A673 (cell line): ENCODE measurements at regions not wholly inside any gene's neighbourhood (a gene's known extent, or its start where the extent isn't known, plus 50 kb on each side); places are given as distances from the start of the nearest gene placed in this dataset.

Experiments
- BruUV-seq: library from RNA; stranded (reverse); fragments of 400-500 nt; replicated peaks from 2 replicates; lab custom pipeline; 2021; lab: Mats Ljungman, UMichigan
- CTCF ChIA-PET: fragments of 300-600 bp; sonication (Branson Sonifier 250); formaldehyde crosslinking; loops from one replicate; lab custom pipeline; 2022; ENCODE audit warnings: antibody characterized with exemption; lab: Charles Lee
- POLR2A ChIA-PET: fragments of 300-600 bp; sonication (Branson Sonifier 250); formaldehyde crosslinking; loops from one replicate; lab custom pipeline; 2022; ENCODE audit warnings: antibody characterized with exemption; ENCODE audit not compliant: low non-redundant PET; lab: Charles Lee
- DNase-seq: peaks from one replicate; pipeline ENCODE4 v3.0.0-alpha.2; 2015; ENCODE audit warnings: low spot score
- H3K27ac ChIP-seq: fragments of 200-600 bp; sonication (generic); 2 replicates; pipeline ENCODE4 v1.5.1; 2016; ENCODE audit warnings: mixed run types, low read depth, mild to moderate bottlenecking, mixed read lengths, antibody characterized with exemption, low read length; ENCODE audit not compliant: poor library complexity, severe bottlenecking
- H3K27me3 ChIP-seq: fragments of 200-600 bp; sonication (generic); replicated peaks from 2 replicates; pipeline ENCODE4 v1.6.1; 2017; ENCODE audit warnings: mixed run types, low read depth, mild to moderate bottlenecking, mixed read lengths, antibody characterized with exemption, low read length; ENCODE audit not compliant: insufficient read depth, poor library complexity
- H3K36me3 ChIP-seq: fragments of 200-600 bp; sonication (generic); 2 replicates; pipeline ENCODE4 v1.6.1; 2016; ENCODE audit warnings: mixed run types, mild to moderate bottlenecking, mixed read lengths, antibody characterized with exemption, low read length; ENCODE audit not compliant: insufficient read depth, poor library complexity, severe bottlenecking
- H3K4me1 ChIP-seq: fragments of 200-600 bp; sonication (generic); 2 replicates; pipeline ENCODE4 v1.6.1; 2017; ENCODE audit warnings: mixed run types, mild to moderate bottlenecking, mixed read lengths, antibody characterized with exemption, low read length; ENCODE audit not compliant: insufficient read depth, poor library complexity, severe bottlenecking
- H3K4me3 ChIP-seq: fragments of 200-600 bp; sonication (generic); 2 replicates; pipeline ENCODE4 v1.5.1; 2016; ENCODE audit warnings: low read depth, mixed run types, mild to moderate bottlenecking, mixed read lengths, low read length; ENCODE audit not compliant: poor library complexity, severe bottlenecking
- H3K9me3 ChIP-seq: fragments of 200-600 bp; sonication (generic); 2 replicates; pipeline ENCODE4 v1.6.1; 2016; ENCODE audit warnings: mixed run types, low read depth, mild to moderate bottlenecking, mixed read lengths, antibody characterized with exemption, low read length; ENCODE audit not compliant: poor library complexity, severe bottlenecking
- EZH2 ChIP-seq: fragments of 200-600 bp; sonication (generic); IDR thresholded peaks from 2 replicates; pipeline ENCODE4 v1.6.1; 2017; ENCODE audit warnings: borderline replicate concordance, low read depth, mild to moderate bottlenecking, mixed read lengths, antibody characterized with exemption, low read length; ENCODE audit not compliant: poor library complexity, severe bottlenecking
- intact Hi-C: fragments of 100-400 bp; cut with micrococcal nuclease; formaldehyde crosslinking; loops from one replicate; pipeline ENCODE4 v1.10.0; 2022; ENCODE audit not compliant: unreplicated experiment
- TF ChIP-seq, protein P1 (sequence below): fragments of 300-800, 200-600 bp; sonication (generic); conservative IDR thresholded peaks from 2 replicates; pipeline ENCODE4 v1.5.1; 2017; ENCODE audit warnings: low read depth, mild to moderate bottlenecking, antibody characterized with exemption, low read length, moderate library complexity, mixed read lengths

DNA sequence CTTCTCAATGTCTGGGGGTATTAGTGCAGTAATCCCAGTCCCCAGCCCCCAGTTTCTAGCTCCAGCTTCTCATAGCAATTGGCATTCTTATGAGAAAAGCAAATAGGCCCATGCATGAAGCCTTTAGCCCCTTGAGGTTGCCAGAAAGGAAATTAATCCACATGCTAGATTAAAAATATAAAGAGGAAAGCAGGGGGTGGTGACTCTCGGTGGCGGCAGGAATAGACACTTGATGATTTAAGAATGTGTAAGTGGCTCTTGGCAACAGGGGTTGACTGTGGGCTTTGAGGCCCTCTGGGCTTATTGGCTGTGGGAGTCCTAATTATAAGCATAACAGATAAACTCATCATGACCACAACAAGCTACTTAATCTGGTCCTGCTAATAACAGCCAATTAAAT lies 1367.3 kb upstream of the FLRT2 start:
- H3K4me3 ChIP-seq, result no peak overlapping the region
- H3K36me3 ChIP-seq, result no peaks in the 10 kb centered on the region
- no peaks in the 10 kb centered on the region for H3K27me3 ChIP-seq
- peak overlapping the region; percentile 57 for H3K27ac ChIP-seq
- no TSS peak for BruUV-seq
- peak; percentile 95 for DNase-seq
- intact Hi-C loops, result no loop called here
- no peak for TF ChIP-seq EZH2
- TF ChIP-seq, protein P1, sequence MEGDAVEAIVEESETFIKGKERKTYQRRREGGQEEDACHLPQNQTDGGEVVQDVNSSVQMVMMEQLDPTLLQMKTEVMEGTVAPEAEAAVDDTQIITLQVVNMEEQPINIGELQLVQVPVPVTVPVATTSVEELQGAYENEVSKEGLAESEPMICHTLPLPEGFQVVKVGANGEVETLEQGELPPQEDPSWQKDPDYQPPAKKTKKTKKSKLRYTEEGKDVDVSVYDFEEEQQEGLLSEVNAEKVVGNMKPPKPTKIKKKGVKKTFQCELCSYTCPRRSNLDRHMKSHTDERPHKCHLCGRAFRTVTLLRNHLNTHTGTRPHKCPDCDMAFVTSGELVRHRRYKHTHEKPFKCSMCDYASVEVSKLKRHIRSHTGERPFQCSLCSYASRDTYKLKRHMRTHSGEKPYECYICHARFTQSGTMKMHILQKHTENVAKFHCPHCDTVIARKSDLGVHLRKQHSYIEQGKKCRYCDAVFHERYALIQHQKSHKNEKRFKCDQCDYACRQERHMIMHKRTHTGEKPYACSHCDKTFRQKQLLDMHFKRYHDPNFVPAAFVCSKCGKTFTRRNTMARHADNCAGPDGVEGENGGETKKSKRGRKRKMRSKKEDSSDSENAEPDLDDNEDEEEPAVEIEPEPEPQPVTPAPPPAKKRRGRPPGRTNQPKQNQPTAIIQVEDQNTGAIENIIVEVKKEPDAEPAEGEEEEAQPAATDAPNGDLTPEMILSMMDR, result no peak
- no peaks in the 10 kb centered on the region for H3K9me3 ChIP-seq
- ChIA-PET CTCF (no interaction called here), POLR2A (no interaction called here)
- H3K4me1 ChIP-seq, result peaks cover 24% of the 10 kb centered on the region

DNA sequence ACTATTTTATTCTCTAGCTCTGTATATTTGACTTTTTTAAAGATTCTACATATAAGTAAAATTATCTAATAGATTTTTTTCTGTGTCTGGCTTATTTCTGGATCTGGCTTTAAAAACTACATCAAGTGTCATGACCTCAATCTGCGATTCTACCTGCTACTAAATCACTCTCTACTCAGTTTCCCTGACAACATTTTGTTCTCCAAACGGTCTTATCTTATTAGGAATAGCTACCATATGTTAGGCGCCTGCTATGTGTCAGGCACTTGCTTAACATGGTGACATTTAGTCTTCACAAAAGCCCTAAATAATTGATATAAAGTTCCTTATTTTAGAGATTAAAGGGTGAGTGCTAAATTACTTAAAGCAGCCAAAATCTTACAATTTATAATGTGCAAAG lies 1362.9 kb upstream of the FLRT2 start:
- no peak for DNase-seq
- no peaks in the 10 kb centered on the region for H3K27me3 ChIP-seq
- H3K4me1 ChIP-seq, result peaks cover 18% of the 10 kb centered on the region
- no peak overlapping the region for H3K27ac ChIP-seq
- ChIA-PET POLR2A (no interaction called here), CTCF (no interaction called here)
- no peaks in the 10 kb centered on the region for H3K9me3 ChIP-seq
- TF ChIP-seq EZH2, result no peak
- TF ChIP-seq, protein P1, result no peak
- intact Hi-C loops, result no loop called here
- no TSS peak for BruUV-seq
- no peak overlapping the region for H3K4me3 ChIP-seq
- no peaks in the 10 kb centered on the region for H3K36me3 ChIP-seq

DNA sequence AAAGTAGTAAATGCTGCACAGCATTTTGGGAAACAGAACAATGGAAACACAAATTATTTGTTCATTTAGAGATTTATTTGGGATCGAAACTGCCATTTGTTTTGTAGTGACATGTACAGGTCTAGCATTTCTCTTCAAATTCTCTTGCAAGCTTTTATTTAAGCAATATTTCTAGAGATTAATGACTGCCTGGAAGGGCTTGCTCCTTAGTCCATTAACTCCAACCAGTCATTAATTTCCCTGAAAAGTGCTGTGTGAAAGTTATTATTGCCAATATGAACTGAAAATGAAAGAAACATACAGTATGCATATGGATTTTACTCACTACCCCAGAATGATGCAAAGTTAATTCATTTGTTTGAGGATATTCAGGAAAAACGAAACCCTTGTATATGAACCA lies 1349.6 kb upstream of the FLRT2 start:
- Histone ChIP-seq H3K4me1 (no peaks in the 10 kb centered on the region), H3K36me3 (no peaks in the 10 kb centered on the region), H3K4me3 (no peak overlapping the region), H3K27me3 (no peaks in the 10 kb centered on the region), H3K27ac (no peak overlapping the region), H3K9me3 (no peaks in the 10 kb centered on the region)
- ChIA-PET POLR2A (no interaction called here), CTCF (no interaction called here)
- no peak for TF ChIP-seq EZH2
- TF ChIP-seq, protein P1, result no peak
- no peak for DNase-seq
- BruUV-seq, result no TSS peak
- intact Hi-C loops, result no loop called here
